SK-N-SH treated with all-trans-retinoic acid at 6 μM for 48 hours (cell line): ENCODE measurements at regions not wholly inside any gene's neighbourhood (a gene's known extent, or its start where the extent isn't known, plus 50 kb on each side); places are given as distances from the start of the nearest gene placed in this dataset.

Experiments
- ARNTL ChIP-seq: fragments of 450-650 bp; formaldehyde crosslinking; IDR thresholded peaks from 2 replicates; pipeline ENCODE4 v1.5.0; 2020; ENCODE audit warnings: low read depth, mild to moderate bottlenecking, moderate library complexity, borderline replicate concordance
- CREB5 ChIP-seq: fragments of 250-450 bp; sonication (Bioruptor Pico); IDR thresholded peaks from 2 replicates; pipeline ENCODE4 v1.5.1; 2020; ENCODE audit warnings: low read depth, mild to moderate bottlenecking, moderate library complexity
- CSRNP3 ChIP-seq: fragments of 250-450 bp; sonication (Bioruptor Pico); IDR thresholded peaks from 2 replicates; pipeline ENCODE4 v1.5.1; 2021; ENCODE audit warnings: mild to moderate bottlenecking, moderate library complexity
- PATZ1 ChIP-seq: fragments of 250-450 bp; sonication (Bioruptor Pico); IDR thresholded peaks from 2 replicates; pipeline ENCODE4 v1.8.0; 2020; ENCODE audit warnings: mild to moderate bottlenecking, moderate library complexity, borderline replicate concordance
- POU6F1 ChIP-seq: fragments of 250-450 bp; sonication (Bioruptor Pico); IDR thresholded peaks from 2 replicates; pipeline ENCODE4 v1.8.0; 2021; ENCODE audit warnings: low read depth, mild to moderate bottlenecking, moderate library complexity, borderline replicate concordance
- SNAI2 ChIP-seq: fragments of 250-450 bp; sonication (Bioruptor Pico); IDR thresholded peaks from 2 replicates; pipeline ENCODE4 v1.5.0; 2020; ENCODE audit warnings: mild to moderate bottlenecking, moderate library complexity
- ZC3H10 ChIP-seq: fragments of 250-450 bp; sonication (Bioruptor Pico); IDR thresholded peaks from 2 replicates; pipeline ENCODE4 v1.5.1; 2021; ENCODE audit warnings: mild to moderate bottlenecking, moderate library complexity
- ZFP3 ChIP-seq: fragments of 250-450 bp; sonication (Bioruptor Pico); IDR thresholded peaks from 2 replicates; pipeline ENCODE4 v1.5.0; 2020; ENCODE audit warnings: mild to moderate bottlenecking, moderate library complexity
- ZFP30 ChIP-seq: fragments of 450-650 bp; formaldehyde crosslinking; IDR thresholded peaks from 2 replicates; pipeline ENCODE4 v1.5.0; 2022; ENCODE audit warnings: mild to moderate bottlenecking, moderate library complexity
- ZNF70 ChIP-seq: fragments of 450-650 bp; formaldehyde crosslinking; IDR thresholded peaks from 2 replicates; pipeline ENCODE4 v1.5.0; 2020; ENCODE audit warnings: mild to moderate bottlenecking, moderate library complexity
- ZNF8 ChIP-seq: fragments of 450-650 bp; formaldehyde crosslinking; IDR thresholded peaks from 2 replicates; pipeline ENCODE4 v1.5.0; 2020; ENCODE audit warnings: mild to moderate bottlenecking, moderate library complexity

GRCh38 chr10:34932235-34932634, 117.1 kb upstream of the PARD3 start:
- TF ChIP-seq ZC3H10 (CRISPR knock-in tag) (no peak), ZFP30 (no peak), PATZ1 (CRISPR knock-in tag) (no peak), CREB5 (CRISPR knock-in tag) (no peak), ZFP3 (CRISPR knock-in tag) (no peak), ZNF8 (CRISPR knock-in tag) (no peak), ARNTL (CRISPR knock-in tag) (no peak), ZNF70 (CRISPR knock-in tag) (no peak), POU6F1 (no peak), SNAI2 (CRISPR knock-in tag) (no peak), CSRNP3 (CRISPR knock-in tag) (no peak)
